ENCODE measurements at regions not wholly inside any gene's neighbourhood (a gene's known extent, or its start where the extent isn't known, plus 50 kb on each side); places are given as distances from the start of the nearest gene placed in this dataset.

GRCh38 chr4:83837614-83838308 lies 301.9 kb downstream of the GPAT3 start:
- no peak for DNase-seq

GRCh38 chr4:83833920-83834319 lies 298.0 kb downstream of the GPAT3 start:
- no peak for DNase-seq

GRCh38 chr4:83832110-83832825 lies 296.4 kb downstream of the GPAT3 start:
- no peak for DNase-seq

- no peak for DNase-seq
Observed at GRCh38 chr4:83831588-83831987, 295.7 kb downstream of the GPAT3 start.

GRCh38 chr4:83830138-83830888 lies 294.4 kb downstream of the GPAT3 start:
- no peak for DNase-seq

GRCh38 chr4:83828601-83829000 lies 292.7 kb downstream of the GPAT3 start:
- no peak for DNase-seq

GRCh38 chr4:83821493-83821892 lies 285.6 kb downstream of the GPAT3 start:
- DNase-seq: no peak

GRCh38 chr4:83819582-83819981 lies 283.7 kb downstream of the GPAT3 start:
- no peak for DNase-seq

- no peak for DNase-seq
Observed at GRCh38 chr4:83810428-83810827, 274.5 kb downstream of the GPAT3 start.

GRCh38 chr4:83809581-83809980 lies 273.7 kb downstream of the GPAT3 start:
- DNase-seq: no peak

GRCh38 chr4:83793481-83793880 lies 257.6 kb downstream of the GPAT3 start:
- no peak for DNase-seq

GRCh38 chr4:83785891-83786290 lies 250.0 kb downstream of the GPAT3 start:
- DNase-seq: no peak

- DNase-seq: no peak
Observed at GRCh38 chr4:83783215-83783614, 247.3 kb downstream of the GPAT3 start.

GRCh38 chr4:83782591-83782990 lies 246.7 kb downstream of the GPAT3 start:
- DNase-seq: no peak

- no peak for DNase-seq
Observed at GRCh38 chr4:83781434-83781833, 245.5 kb downstream of the GPAT3 start.

GRCh38 chr4:83780053-83780733 lies 244.3 kb downstream of the GPAT3 start:
- no peak for DNase-seq

GRCh38 chr4:83779103-83780052 lies 243.5 kb downstream of the GPAT3 start:
- DNase-seq: no peak

GRCh38 chr4:83772685-83773084 lies 236.8 kb downstream of the GPAT3 start:
- no peak for DNase-seq

- DNase-seq: no peak
Observed at GRCh38 chr4:83771113-83771705, 235.3 kb downstream of the GPAT3 start.

- no peak for DNase-seq
Observed at GRCh38 chr4:83768146-83768545, 232.2 kb downstream of the GPAT3 start.

- DNase-seq: no peak
Observed at GRCh38 chr4:83767067-83767466, 231.2 kb downstream of the GPAT3 start.

- DNase-seq: no peak
Observed at GRCh38 chr4:83759611-83760010, 223.7 kb downstream of the GPAT3 start.

Data from NCI-H446 treated with DMSO at 0.1 percent for 48 hours (cell line).